ENCODE measurements at regions not wholly inside any gene's neighbourhood (a gene's known extent, or its start where the extent isn't known, plus 50 kb on each side); places are given as distances from the start of the nearest gene placed in this dataset.

GRCh38 chr9:107711542-107711941 lies 222.0 kb upstream of the KLF4 start:
- H4K20me1 ChIP-seq (ENCODE audit: insufficient read depth, low read length), result no peaks in the 10 kb centered on the region
- no peak overlapping the region for H3K4me3 ChIP-seq (replicated peaks in 1 of 3; ENCODE audit: insufficient read depth in 1 of 3, low read depth in 2 of 3, low read length in 3 of 3)
- H2AFZ ChIP-seq (ENCODE audit: low read length), result no peak overlapping the region
- FAIRE-seq (no peak), DNase-seq (ENCODE audit: low spot score) (no peak), ATAC-seq (no peak)
- WGBS (ENCODE audit: low lambda C conversion rate), result 3% methylated on average over 6 of the region's 6 CpGs
- BruUV-seq (replicated peaks), result no TSS peak
- H3K9me3 ChIP-seq (ENCODE audit: low read length), result no peaks in the 10 kb centered on the region
- in situ Hi-C loops (cut with HindIII; ENCODE audit: extremely low pct_ligation_motif_present, low pct_unique_long_range_greater_than_20kb) (no loop called here), intact Hi-C loops (cut with micrococcal nuclease; ENCODE audit: unreplicated experiment) (no loop called here)
- H3K4me2 ChIP-seq (ENCODE audit: low read depth, low read length), result no peak overlapping the region
- H3K27ac ChIP-seq (ENCODE audit: extremely low read length, insufficient read depth, low read length), result no peak overlapping the region
- ChIA-PET CTCF (ENCODE audit: low intra/inter-chr PET ratio, low total read pairs) (no interaction called here), POLR2A (no interaction called here)
- H3K9ac ChIP-seq (ENCODE audit: insufficient read depth, low read depth, low read length), result no peak overlapping the region
- no peaks in the 10 kb centered on the region for H3K4me1 ChIP-seq (ENCODE audit: insufficient read depth, low read length)
- H3K27me3 ChIP-seq (ENCODE audit: control insufficient read depth in 1 of 2, insufficient read depth in 2 of 2, low read length in 2 of 2), result no peaks in the 10 kb centered on the region
- no peaks in the 10 kb centered on the region for H3K79me2 ChIP-seq (ENCODE audit: insufficient read depth, low read length)
- no peaks in the 10 kb centered on the region for H3K36me3 ChIP-seq (replicated peaks in 1 of 2; ENCODE audit: control insufficient read depth in 1 of 2, insufficient read depth in 2 of 2, low read length in 2 of 2)
- TF ChIP-seq GZF1 (CRISPR knock-in tag; IDR thresholded peaks at IDR 0.05) (no peak), POLR2G (IDR thresholded peaks at IDR 0.05; ENCODE audit: low read depth, low read length) (no peak), FOXK2 (IDR thresholded peaks at IDR 0.05) (no peak), NBN (conservative IDR thresholded peaks at IDR 0.05) (no peak), POGK (CRISPR knock-in tag; conservative IDR thresholded peaks at IDR 0.05) (no peak), BATF2 (CRISPR knock-in tag; IDR thresholded peaks at IDR 0.05) (no peak), ETS1 (CRISPR knock-in tag; IDR thresholded peaks at IDR 0.05) (no peak), SNAPC4 (CRISPR knock-in tag; IDR thresholded peaks at IDR 0.05) (no peak), ELF1 (CRISPR knock-in tag; IDR thresholded peaks at IDR 0.05) (no peak), ZFP36 (IDR thresholded peaks at IDR 0.05; ENCODE audit: borderline replicate concordance, low read depth, low read length, partially characterized antibody) (no peak), NCOA5 (CRISPR knock-in tag; IDR thresholded peaks at IDR 0.05) (no peak), ZBTB21 (CRISPR knock-in tag; IDR thresholded peaks at IDR 0.05) (no peak), ZNF777 (CRISPR knock-in tag; IDR thresholded peaks at IDR 0.05) (no peak), CENPX (CRISPR knock-in tag; IDR thresholded peaks at IDR 0.05) (no peak), RNF2 (conservative IDR thresholded peaks at IDR 0.05; ENCODE audit: low read depth) (no peak), ZNF615 (CRISPR knock-in tag; IDR thresholded peaks at IDR 0.05; ENCODE audit: borderline replicate concordance) (no peak)

All from HepG2 (cell line).